22Rv1 (cell line): ENCODE measurements at regions not wholly inside any gene's neighbourhood (a gene's known extent, or its start where the extent isn't known, plus 50 kb on each side); places are given as distances from the start of the nearest gene placed in this dataset.
"Not testable (repeated sequence)": the region's sequence is repeated elsewhere in the genome, so short reads cannot be mapped to it uniquely, and the experiment has no call there.

Experiments
- H3K27ac ChIP-seq: fragments of 450-650 bp; 2 replicates; pipeline ENCODE4 v1.5.1; 2017
- CTCF ChIP-seq: fragments of 450-650 bp; IDR thresholded peaks from 2 replicates; pipeline ENCODE4 v1.5.1; 2017; ENCODE audit warnings: mild to moderate bottlenecking
- ZFX ChIP-seq: fragments of 450-650 bp; IDR thresholded peaks from 2 replicates; pipeline ENCODE4 v1.6.1; 2017; ENCODE audit warnings: antibody characterized with exemption, borderline replicate concordance

- no peak overlapping the region for H3K27ac ChIP-seq
- TF ChIP-seq ZFX (no peak), CTCF (no peak)
These were observed 59.8 kb upstream of the C5orf63 start for GRCh38 chr5:127133071-127133470.

- no peak overlapping the region for H3K27ac ChIP-seq
- TF ChIP-seq ZFX (no peak), CTCF (no peak)
These were observed 63.6 kb upstream of the C5orf63 start for GRCh38 chr5:127136908-127137307.

- TF ChIP-seq CTCF (no peak), ZFX (no peak)
- no peak overlapping the region for H3K27ac ChIP-seq
These were observed 70.4 kb upstream of the C5orf63 start for GRCh38 chr5:127143722-127144121.

- H3K27ac ChIP-seq = no peak overlapping the region
- TF ChIP-seq ZFX = no peak
- TF ChIP-seq CTCF = no peak
These were observed 79.7 kb upstream of the C5orf63 start for GRCh38 chr5:127153031-127153430.

GRCh38 chr5:127153521-127153920 is 80.2 kb upstream of the C5orf63 start:
- TF ChIP-seq ZFX (no peak), CTCF (no peak)
- no peak overlapping the region for H3K27ac ChIP-seq

- TF ChIP-seq ZFX = no peak
- no peak overlapping the region for H3K27ac ChIP-seq
These were observed 90.4 kb upstream of the C5orf63 start for GRCh38 chr5:127163750-127164149.

GRCh38 chr5:127170918-127171600 is 97.8 kb upstream of the C5orf63 start:
- no peak overlapping the region for H3K27ac ChIP-seq
- TF ChIP-seq CTCF (no peak), ZFX (no peak)

- TF ChIP-seq ZFX (no peak), CTCF (no peak)
- H3K27ac ChIP-seq = no peak overlapping the region
These were observed 103.5 kb upstream of the C5orf63 start for GRCh38 chr5:127176769-127177168.

- H3K27ac ChIP-seq = not testable (repeated sequence)
These were observed 108.0 kb upstream of the MEGF10 start for GRCh38 chr5:127182631-127183030.
